Stimulated activated CD4-positive, alpha-beta T cell treated with anti-CD3 and anti-CD28 coated beads, TNF-alpha, amount 100 ng/mL, for 48 hours (primary cell): ENCODE measurements at regions not wholly inside any gene's neighbourhood (a gene's known extent, or its start where the extent isn't known, plus 50 kb on each side); places are given as distances from the start of the nearest gene placed in this dataset.
"Not testable (repeated sequence)": the region's sequence is repeated elsewhere in the genome, so short reads cannot be mapped to it uniquely, and the experiment has no call there.

ENCODE experiments used
- DNase-seq, 3 donors: peaks; one replicate each; pipeline ENCODE4 v3.0.0-alpha.2; 2020; ENCODE audit warnings: low read depth in 3 of 3

- no peak for DNase-seq
Measured at GRCh38 chr3:30438126-30438525, 168.3 kb upstream of the TGFBR2 start.

GRCh38 chr3:30439451-30440053 is 166.8 kb upstream of the TGFBR2 start:
- DNase-seq = no peak

DNA sequence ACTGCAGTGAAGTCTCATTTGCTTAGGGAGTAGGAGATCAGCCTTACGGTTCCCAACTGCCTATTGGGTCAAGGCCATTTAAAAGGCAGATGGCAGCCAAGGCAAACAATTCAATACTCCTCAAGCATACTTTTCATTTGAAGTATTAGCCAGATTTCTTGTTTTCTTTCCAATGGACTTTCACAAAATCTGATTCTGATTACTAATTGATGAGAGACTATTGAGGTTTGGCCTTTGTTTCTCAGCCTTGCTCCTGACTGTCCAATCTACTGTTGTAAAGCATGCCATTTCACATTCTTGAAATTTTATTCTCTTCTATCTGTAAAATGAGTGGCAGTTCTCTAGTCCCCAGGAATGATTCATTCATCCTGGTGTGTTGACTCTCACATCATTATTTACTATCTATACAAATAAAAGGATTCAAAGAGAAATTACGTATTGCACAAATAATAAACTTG is 166.2 kb upstream of the TGFBR2 start:
- no peak for DNase-seq

- no peak for DNase-seq
Measured at GRCh38 chr3:30440880-30441279, 165.5 kb upstream of the TGFBR2 start.

DNA sequence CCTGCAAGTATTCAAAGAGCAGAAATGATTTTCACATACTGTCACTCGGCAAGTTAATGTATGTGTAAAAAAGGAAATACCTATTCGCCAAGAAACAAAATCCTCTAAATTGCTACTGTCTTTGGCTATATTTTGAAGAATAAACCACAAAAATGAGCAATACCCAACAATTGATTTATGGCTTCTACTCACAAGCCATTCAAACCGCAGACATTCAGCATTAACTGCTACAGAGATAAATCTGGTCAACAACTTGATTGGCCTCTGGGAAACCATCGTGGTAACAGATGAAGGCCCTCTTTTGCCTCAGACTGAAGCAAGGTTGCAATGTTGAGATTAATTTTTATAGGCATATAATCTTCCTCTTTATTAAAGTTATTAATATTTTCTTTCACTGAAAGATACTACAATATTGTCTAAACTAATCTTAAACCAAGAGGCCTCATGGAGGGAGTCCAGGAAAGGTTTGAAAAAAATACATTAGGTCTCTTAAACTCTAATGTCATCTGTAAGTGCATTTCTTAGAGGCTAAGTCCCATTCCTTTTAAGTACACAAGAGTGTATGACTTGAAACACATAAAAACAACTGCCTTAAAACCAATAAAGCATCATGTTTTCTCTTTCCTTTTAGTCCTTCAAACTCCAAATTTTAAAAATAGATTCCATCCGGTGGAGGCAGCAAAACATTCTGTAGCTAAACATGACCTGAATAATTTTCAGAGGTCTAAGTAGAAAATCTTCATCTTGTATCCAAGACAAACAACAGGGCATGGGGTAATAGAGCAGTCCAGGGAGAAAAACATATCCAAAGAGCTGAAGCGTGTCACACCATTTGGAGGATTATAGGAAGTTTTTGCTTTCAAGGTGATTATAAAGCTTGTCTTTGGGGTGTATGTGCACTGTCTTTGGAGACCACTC is 162.4 kb upstream of the TGFBR2 start:
- DNase-seq = no peak

DNA sequence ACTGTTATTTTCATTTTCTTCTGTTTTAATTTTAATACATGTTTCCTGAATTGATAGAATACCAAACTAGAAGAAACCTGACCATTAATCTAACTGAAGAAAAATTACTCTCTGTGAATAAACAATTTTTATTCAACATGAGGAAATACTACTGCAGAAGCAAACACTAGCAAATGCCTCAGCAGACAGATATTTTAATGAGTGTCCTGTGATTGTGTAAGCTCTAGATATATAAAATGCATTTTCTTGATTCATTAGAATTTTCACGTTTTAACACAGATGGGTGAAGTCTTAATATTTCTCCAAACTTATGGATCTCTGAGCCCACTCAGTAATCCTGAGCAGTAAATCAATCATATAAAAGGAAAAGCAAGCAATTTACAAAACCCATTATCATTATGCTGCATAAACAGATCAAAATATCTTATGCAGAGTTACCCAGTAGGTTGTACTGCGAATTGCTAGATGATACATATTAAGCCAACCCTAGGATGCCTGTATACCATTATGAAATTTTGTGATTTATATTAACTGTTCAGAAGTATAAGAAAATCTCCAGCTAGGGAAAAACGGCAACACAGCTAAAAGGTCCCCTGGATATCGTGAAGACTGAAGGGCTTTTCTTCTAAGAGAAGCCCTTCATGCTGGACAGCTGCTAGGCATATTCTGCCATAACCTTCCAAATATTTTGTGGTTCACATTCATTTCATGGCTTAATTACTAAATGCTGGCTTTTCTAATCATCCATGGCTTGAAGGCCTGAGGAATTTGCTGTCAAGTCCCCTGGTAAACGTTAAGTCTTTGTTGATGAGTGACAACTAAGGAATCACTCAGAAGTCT is 157.7 kb upstream of the TGFBR2 start:
- DNase-seq = no peak

- DNase-seq = no peak
Measured at GRCh38 chr3:30449290-30449632, 157.1 kb upstream of the TGFBR2 start.

DNA sequence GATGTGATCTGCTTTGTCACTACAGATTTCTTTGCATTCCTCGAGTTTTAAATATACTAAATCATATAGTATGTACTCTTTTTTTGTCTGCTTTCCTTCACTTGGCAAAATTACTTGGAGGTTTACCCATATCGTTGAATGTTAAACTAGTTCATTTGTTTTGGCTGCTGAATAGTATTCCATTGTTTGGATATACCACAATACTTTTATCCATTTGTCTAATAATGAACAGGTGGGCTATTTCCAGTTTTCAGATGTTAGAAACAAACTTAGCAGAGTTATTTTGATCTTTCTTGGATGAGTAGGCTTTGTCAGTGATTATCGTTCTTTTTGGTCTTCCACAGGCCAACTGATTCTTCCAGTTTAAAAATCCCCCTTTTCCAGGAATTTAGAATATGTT is 154.0 kb upstream of the TGFBR2 start:
- DNase-seq = no peak

DNA sequence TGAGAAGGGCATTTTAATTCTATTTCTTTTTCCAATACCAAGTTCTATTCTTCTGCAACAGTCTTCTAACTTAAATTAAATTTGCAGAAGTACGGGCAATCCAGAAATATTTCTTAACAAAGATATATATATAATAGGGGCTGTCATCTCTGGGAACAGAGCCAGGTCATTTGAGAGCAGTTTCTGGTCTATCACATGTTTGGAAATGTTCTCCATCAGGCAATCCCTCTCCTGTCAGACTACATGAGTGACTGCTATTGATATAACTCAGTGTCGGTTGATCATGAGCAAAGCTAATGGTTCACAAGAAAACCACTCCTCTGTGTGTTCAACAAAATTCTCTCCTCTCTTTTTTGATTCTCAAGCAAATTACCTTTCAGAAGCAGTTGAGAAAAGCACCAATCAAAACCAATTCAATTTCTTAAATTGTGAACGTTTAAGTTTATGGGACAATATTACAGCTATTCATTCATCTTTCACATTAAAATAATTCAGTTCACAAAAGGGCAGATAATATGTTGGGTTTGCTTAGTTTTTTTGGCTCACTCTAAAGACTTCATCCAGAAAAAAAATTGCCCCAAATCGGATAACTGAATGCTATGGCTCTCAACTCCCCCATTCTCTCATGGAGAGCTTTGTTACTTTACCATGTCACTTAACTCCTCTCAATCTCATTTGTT is 152.9 kb upstream of the TGFBR2 start:
- DNase-seq = no peak

GRCh38 chr3:30454636-30455035 is 151.8 kb upstream of the TGFBR2 start:
- no peak for DNase-seq

DNA sequence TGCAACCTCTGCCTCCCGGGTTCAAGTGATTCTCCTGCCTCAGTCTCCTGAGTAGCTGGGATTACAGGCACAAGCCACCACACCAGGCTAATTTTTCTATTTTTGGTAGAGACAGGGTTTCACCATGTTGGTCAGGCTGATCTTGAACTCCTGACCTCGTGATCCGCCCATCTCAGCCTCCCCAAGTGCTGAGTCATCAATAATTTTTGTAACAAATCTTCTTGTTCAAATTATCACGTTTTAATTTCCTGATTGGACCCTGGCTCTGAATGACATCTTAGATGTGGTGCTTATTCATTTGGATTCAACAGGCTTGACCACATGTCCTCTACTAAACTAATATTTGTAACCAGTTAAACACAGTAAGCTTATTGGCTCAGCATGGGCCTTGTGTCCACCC is 151.3 kb upstream of the TGFBR2 start:
- DNase-seq = not testable (repeated sequence)

GRCh38 chr3:30455840-30456239 is 150.6 kb upstream of the TGFBR2 start:
- no peak for DNase-seq

DNA sequence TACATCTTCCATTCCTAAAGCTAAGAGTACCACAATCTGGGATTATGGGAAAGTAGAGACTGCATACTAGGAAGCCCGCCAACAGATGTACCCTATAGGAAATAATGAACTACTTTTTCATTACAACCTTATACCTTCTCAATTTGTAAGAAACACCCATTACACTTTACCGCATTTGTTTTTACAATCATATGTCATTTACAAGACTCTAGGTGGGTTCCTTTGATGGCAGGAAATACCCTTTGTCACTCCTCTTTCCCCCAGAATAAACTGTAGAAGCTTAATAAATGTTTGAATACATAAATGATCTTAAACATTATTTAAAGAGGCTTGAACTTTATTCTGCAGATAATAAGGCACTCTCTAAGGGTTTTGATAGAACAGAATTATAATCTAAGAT is 150.1 kb upstream of the TGFBR2 start:
- no peak for DNase-seq

- DNase-seq = no peak
Measured at GRCh38 chr3:30457081-30457480, 149.3 kb upstream of the TGFBR2 start.

DNA sequence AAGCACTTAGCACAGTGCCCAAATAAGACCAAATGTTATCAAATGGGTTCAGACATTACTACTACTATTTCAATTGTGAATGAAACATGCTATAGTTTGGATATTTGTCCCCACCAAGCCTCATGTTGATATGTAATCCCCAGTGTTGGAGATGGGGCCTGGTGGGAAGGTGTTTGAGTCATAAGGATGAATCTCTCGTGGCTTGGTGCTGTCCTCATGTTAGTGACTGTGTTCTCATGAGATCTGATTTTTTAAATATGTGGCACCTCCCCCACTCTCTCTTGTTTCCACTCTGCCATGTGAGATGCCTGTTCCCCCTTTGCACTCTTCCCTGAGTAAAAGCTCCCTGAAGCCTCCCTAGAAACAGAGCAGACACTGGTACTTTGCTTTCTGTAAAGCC is 148.7 kb upstream of the TGFBR2 start:
- DNase-seq = no peak

GRCh38 chr3:30458376-30459171 is 147.8 kb upstream of the TGFBR2 start:
- no peak for DNase-seq

DNA sequence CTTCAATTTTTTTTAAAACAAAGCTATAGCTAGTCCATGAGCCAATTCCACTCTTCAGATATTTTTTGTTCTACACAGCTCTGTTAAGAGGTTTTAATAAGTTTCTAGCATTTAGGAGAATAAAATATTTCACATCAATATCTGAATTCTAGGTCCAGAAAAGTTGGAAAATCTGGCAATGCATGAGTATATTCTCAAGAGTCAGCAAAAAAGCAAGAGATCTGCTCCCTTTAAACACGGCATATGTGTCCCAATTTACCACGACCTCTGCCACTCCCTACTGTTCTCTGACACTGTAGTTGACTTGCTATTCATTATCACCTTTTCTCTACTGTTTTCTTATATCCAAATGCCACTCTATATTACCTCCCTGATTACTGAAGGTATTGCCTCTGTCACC is 145.1 kb upstream of the TGFBR2 start:
- DNase-seq = no peak

DNA sequence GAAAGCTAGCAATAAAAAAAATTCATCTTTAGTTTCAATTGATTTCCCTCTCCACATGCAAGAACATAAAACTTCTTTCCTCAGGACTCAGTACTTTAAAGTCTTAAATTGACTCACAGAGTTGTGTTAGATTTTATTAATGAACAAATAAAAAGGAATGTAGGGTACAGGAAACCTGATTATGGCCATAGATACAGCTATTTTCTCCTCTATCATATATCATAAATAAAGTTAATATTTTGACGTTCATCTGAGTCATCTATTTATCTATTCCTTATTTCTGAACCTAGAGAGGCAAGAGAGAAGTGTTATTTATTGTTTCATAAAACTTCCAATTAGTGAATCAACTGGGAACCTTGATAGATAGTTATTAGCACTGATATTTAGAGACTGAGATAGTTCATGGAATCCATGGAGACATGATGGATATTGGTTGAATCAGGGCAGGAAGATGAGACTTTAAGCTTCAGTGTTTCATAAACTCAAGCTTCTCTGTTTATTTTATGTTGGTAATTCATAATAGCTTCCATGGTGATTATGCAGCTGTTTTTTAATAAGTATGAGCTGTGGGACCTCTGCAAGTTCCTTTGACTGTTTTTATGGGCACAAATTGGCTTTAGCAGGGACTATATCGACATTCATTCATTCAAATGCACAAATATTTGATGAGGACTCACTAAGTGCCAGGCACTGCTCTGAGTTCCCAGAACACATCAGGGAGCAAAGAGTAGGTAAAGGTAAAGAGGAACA is 143.5 kb upstream of the TGFBR2 start:
- no peak for DNase-seq

- DNase-seq = no peak
Measured at GRCh38 chr3:30464381-30464780, 142.0 kb upstream of the TGFBR2 start.

DNA sequence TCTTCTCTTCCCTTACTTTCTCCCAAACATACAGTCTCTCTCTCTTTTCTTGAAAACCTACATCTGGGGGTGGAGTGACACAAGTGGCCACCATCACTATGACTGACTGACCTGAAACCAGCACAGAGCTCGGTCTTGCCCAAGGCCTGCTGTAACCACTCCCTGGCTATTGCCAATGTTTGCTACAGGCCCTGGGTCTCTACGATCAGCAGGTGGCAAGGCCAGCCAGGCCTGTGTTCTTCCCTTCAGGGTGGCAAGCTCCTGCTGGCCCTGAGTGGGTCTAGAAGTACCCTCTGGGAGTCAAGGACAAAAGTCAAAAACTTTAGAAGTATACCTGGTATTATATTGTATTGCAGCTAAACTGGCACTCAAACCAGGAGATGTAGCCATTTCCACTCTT is 140.9 kb upstream of the TGFBR2 start:
- no peak for DNase-seq
